ENCODE measurements at regions not wholly inside any gene's neighbourhood (a gene's known extent, or its start where the extent isn't known, plus 50 kb on each side); places are given as distances from the start of the nearest gene placed in this dataset.

DNA sequence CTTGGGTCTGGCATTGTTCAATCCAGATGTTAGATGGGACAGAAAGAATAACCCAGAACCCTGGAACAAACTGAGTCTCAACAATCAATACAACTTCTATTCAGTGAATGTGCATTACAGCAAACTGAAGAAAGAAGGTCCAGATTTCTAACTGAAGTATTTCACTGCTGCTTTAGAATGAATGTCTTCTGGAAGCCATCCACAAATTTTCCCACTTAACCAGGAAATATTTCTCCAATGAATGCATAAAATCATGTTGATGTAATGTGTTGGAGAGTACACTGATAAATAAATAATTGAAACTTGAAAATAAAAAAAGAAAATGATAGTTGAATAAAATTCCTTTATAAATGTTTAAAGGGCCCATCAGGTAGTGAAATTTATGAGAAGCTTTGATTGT is 658.6 kb downstream of the ZBBX start:
- TF ChIP-seq, protein P1, sequence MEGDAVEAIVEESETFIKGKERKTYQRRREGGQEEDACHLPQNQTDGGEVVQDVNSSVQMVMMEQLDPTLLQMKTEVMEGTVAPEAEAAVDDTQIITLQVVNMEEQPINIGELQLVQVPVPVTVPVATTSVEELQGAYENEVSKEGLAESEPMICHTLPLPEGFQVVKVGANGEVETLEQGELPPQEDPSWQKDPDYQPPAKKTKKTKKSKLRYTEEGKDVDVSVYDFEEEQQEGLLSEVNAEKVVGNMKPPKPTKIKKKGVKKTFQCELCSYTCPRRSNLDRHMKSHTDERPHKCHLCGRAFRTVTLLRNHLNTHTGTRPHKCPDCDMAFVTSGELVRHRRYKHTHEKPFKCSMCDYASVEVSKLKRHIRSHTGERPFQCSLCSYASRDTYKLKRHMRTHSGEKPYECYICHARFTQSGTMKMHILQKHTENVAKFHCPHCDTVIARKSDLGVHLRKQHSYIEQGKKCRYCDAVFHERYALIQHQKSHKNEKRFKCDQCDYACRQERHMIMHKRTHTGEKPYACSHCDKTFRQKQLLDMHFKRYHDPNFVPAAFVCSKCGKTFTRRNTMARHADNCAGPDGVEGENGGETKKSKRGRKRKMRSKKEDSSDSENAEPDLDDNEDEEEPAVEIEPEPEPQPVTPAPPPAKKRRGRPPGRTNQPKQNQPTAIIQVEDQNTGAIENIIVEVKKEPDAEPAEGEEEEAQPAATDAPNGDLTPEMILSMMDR (IDR thresholded peaks at IDR 0.05; ENCODE audit: low read depth, low read length, poor library complexity, severe bottlenecking): no peak
- no peak for TF ChIP-seq EZH2phosphoT487 (IDR thresholded peaks at IDR 0.05; ENCODE audit: borderline replicate concordance, low read length)
